HL-60/S4 treated with retinoic acid at 250 ng/mL for 4 days and 3 days (cell line): ENCODE measurements at regions not wholly inside any gene's neighbourhood (a gene's known extent, or its start where the extent isn't known, plus 50 kb on each side); places are given as distances from the start of the nearest gene placed in this dataset.

ENCODE experiments used
- in situ Hi-C: fragments of 300-500 bp; cut with MboI; formaldehyde crosslinking; loops from 2 replicates; pipeline ENCODE4 v1.7.0; 2022; ENCODE audit warnings: low sequenced_read_pairs

- in situ Hi-C loops: no loop called here
Measured at GRCh38 chr17:79239205-79239604, 164.6 kb downstream of the ENGASE start.

- in situ Hi-C loops: no loop called here
Measured at GRCh38 chr17:79237448-79238053, 162.9 kb downstream of the ENGASE start.

GRCh38 chr17:79235808-79236207 lies 161.2 kb downstream of the ENGASE start:
- in situ Hi-C loops: no loop called here

- in situ Hi-C loops: no loop called here
Measured at GRCh38 chr17:79233916-79234551, 159.4 kb downstream of the ENGASE start.

- in situ Hi-C loops: no loop called here
Measured at GRCh38 chr17:79232957-79233356, 158.3 kb downstream of the ENGASE start.

- in situ Hi-C loops: no loop called here
Measured at GRCh38 chr17:79231766-79232287, 157.2 kb downstream of the ENGASE start.

- in situ Hi-C loops: no loop called here
Measured at GRCh38 chr17:79230576-79230975, 156.0 kb downstream of the ENGASE start.

- in situ Hi-C loops: no loop called here
Measured at GRCh38 chr17:79226037-79226436, 151.4 kb downstream of the ENGASE start.

- in situ Hi-C loops: no loop called here
Measured at GRCh38 chr17:79224903-79225302, 150.3 kb downstream of the ENGASE start.

- in situ Hi-C loops: no loop called here
Measured at GRCh38 chr17:79224476-79224875, 149.9 kb downstream of the ENGASE start.

- in situ Hi-C loops: no loop called here
Measured at GRCh38 chr17:79223953-79224352, 149.3 kb downstream of the ENGASE start.

GRCh38 chr17:79223471-79223870 lies 148.8 kb downstream of the ENGASE start:
- in situ Hi-C loops: no loop called here

- in situ Hi-C loops: no loop called here
Measured at GRCh38 chr17:79221597-79221996, 147.0 kb downstream of the ENGASE start.

GRCh38 chr17:79220713-79221291 lies 146.2 kb downstream of the ENGASE start:
- in situ Hi-C loops: no loop called here

GRCh38 chr17:79220201-79220712 lies 145.6 kb downstream of the ENGASE start:
- in situ Hi-C loops: no loop called here

- in situ Hi-C loops: no loop called here
Measured at GRCh38 chr17:79219208-79219935, 144.7 kb downstream of the ENGASE start.

GRCh38 chr17:79218825-79219200 lies 144.2 kb downstream of the ENGASE start:
- in situ Hi-C loops: no loop called here

- in situ Hi-C loops: no loop called here
Measured at GRCh38 chr17:79218175-79218824, 143.7 kb downstream of the ENGASE start.

GRCh38 chr17:79217473-79218135 lies 143.0 kb downstream of the ENGASE start:
- in situ Hi-C loops: no loop called here

- in situ Hi-C loops: no loop called here
Measured at GRCh38 chr17:79216826-79217225, 142.2 kb downstream of the ENGASE start.
